HG02610 (cell line): ENCODE measurements at regions not wholly inside any gene's neighbourhood (a gene's known extent, or its start where the extent isn't known, plus 50 kb on each side); places are given as distances from the start of the nearest gene placed in this dataset.
"Not testable (repeated sequence)": the region's sequence is repeated elsewhere in the genome, so short reads cannot be mapped to it uniquely, and the experiment has no call there.

Experiments used
- ATAC-seq: cut with Tn5 transposase; IDR thresholded peaks from one replicate; pipeline ENCODE4 v1.9.1; 2021; ENCODE audit warnings: mild to moderate bottlenecking, moderate library complexity; ENCODE audit not compliant: unreplicated experiment

DNA sequence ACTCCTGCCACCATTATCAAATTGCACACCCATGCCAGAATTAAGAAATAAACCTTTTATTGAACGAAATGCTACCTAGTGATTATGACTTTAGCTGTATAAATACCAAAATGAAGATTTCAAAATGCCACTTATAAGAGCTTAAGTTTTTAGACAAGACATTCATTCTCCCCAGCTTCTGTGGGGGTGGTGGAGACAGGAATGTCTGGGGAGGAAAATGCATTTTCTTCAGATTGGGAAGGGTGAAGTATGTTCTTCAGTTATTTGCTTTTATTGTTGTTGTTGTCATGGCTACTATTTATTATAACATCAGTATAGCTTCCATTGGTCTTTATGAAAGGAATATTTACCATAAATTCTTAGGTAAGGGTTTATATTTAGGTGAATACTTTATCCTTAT lies 132.7 kb upstream of the GMNC start:
- no peak for ATAC-seq

DNA sequence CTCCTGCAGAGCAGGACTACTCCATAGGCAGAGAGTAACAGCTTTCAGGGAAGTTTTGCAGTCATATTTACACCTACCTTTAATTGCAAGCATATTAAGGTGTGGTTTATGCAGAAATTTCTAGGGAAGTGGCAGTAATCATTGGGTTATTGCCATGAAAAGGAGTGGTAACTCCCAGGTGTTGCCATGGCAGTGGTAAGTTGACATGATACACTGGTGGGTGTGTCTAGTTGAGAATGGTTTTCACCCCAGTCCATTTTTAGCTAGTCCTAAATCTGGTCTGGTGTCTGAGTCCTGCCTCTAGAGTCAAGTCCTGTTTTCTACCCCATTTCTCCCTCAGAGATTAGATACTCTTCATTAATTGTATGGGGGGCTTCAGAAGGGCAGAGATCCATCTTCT lies 128.4 kb upstream of the GMNC start:
- no peak for ATAC-seq

DNA sequence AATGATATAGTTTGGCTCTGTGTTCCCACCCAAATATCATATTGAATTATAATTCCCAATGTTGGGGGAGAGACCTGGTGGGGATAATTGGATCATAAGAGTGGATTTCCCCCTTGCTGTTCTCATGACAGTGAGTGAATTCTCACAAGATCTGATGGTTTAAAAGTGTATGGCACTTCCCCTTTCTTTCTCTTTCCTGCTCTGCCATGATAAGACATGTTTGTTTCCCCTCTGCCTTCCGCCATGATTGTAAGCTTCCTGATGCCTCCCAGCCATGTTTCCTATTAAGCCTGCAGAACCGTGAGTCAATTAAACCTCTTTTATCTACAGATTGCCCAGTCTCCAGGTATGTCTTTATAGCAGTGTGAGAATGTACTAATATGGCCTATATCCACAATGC lies 126.7 kb upstream of the GMNC start:
- no peak for ATAC-seq

DNA sequence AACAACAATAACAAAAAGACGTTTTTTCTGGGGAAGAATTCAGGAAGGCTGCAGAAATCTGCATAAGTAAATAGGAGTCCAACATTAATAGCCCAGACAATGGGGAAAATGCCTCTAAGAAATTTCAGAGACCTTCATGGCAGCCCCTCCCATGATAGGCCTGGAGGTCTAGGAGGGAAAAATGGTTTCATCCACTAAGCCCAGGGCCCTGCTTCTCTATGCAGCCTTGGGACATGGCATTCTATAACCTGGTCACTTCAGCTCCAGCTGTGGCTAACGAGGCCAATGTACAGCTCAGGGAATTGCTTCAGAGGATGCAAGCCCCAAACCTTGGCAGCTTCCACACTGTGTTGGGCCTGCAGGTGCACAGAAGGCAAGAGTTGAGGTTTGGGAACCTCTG lies 125.6 kb upstream of the GMNC start:
- ATAC-seq, result no peak

DNA sequence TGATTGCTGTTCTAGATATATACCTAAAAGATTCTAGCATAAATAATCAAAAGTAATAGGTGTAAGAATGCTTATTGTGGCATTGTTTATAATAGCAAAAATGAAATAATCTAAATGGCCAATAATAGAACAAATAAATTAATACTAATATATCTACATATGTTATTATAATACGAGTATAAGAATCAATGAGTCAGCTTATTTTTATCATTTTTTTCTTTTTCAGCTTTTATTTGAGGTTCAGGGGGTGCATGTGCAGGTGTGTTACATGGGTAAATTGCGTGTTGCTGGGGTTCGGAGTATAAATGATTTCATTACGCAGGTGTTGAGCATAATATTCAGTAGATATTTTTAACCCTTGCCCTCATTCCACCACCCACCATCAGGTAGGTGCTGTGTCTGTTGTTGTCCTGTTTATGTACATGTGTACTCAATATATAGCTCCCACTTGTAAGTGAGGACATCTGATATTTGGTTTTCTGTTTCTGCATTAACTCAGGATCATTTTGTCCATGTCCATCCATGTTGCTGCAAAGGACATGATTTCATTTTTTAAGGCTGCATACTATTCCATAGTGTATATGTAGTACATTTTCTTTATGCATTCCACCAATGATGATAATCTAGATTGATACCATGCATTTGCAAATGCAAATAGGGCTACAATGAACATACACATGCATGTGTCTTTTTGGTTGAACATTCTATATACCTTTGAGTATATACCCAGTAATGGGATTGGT lies 122.2 kb upstream of the GMNC start:
- ATAC-seq, result no peak

DNA sequence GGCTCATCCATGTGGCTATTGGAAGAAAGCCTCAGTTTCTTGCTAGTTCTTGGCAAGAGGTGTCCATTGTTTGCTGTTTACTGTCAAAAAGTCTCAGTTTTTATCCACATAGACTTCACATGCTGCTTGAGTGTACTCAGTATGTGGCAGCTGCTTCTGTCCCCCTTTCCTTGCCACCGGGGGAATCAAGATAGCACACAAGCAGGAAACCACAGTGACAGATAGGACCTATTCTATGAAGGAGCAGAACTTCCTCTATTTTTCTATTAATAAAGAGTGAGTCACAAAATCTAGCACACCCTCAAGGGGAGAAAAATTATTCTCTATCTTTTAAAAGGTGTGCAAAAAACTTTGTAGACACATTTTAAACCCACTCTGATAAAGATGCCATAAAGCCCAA lies 121.4 kb upstream of the GMNC start:
- ATAC-seq, result no peak

DNA sequence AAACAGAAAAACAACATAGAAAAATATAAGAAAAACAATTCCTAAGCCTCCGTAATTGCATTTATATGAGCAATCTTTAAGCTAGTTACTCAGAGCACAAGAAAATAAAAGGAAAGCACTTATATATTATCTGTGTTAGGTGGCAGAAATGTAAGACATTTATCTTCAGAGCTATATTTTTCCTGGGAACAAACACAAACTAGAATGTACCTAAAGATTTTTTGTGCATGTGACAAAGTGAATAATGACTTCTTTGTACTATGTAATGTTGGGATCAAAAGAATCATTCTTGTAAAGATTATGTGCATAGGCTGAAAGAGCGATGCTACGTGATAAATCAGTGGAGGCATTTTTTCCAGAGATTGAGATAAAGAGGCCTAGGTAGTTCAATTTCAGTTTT lies 111.3 kb upstream of the GMNC start:
- ATAC-seq, result no peak

DNA sequence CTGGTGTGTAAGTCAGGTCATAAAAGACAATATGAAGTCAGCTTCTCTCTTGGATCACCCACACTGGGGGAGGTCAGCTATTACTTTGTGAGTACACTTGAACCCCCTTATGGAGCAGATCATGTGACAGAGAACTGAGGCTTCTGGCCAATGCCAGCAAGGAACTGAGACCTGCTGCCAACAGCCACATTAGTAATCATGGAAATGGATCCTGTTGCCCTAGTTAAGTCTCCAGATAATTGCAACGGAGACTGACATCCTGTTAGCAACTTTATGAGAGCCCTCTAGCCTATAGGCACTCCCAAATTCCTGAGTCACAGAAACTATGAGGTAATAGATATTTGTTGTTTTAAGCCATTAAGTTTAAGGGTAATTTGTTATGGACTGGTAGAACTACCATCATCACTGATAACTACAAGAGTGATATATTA lies 110.4 kb upstream of the GMNC start:
- ATAC-seq, result no peak

DNA sequence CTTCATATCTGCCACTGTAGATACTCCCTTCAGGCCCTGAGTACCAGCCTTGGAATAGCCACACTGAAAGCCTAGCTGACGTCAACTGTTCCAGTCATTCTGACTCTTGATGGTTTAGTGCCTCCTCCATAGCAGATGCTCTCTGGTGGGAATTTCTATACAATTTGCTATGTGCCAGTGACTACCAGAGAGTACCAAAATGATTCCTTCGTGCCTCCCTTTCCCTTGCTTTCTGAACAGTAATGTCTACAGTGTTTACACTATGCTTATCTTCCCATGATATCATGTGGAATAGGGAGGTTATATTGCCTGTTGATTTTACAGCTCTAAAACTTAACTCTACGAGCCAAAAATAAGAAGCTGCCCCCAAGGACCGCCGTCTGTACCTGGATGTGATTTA lies 109.7 kb upstream of the GMNC start:
- no peak for ATAC-seq

DNA sequence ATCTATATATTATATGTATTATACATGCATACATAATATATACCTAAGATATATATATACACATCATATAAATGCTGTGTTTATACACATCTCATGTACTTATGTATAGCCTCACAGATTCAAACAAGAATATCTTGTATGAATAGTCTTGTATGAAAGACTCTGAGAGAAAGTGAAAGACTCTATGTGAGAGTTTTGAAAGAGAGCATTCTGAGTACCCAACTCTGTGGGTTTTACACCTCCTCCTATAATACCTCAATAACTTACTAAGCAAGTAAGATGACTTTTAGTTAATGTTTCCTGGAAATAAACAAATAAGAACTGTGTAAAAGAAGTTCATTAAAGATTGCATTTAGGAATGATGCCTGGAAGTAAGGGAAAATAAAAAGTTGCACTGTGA lies 108.1 kb upstream of the GMNC start:
- no peak for ATAC-seq

DNA sequence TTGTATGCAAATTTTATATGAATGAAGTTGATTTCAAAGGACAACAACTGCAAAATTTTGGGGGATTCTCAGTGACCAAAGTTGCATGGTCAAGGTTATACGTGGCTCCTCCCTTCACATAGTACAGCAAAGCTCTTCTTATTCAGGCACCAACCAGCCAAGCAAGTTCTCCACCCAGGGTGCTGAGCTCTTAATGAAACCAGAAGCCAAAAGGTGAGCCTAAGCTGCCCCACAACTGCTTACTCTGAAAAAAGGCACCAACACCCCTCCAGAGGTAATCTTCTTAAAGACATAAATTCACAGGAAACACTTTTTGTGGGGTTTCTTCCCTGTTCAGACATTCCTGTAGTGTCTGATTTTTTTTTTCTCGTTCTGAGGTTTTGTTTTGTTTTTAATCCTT lies 106.1 kb upstream of the GMNC start:
- ATAC-seq, result no peak

DNA sequence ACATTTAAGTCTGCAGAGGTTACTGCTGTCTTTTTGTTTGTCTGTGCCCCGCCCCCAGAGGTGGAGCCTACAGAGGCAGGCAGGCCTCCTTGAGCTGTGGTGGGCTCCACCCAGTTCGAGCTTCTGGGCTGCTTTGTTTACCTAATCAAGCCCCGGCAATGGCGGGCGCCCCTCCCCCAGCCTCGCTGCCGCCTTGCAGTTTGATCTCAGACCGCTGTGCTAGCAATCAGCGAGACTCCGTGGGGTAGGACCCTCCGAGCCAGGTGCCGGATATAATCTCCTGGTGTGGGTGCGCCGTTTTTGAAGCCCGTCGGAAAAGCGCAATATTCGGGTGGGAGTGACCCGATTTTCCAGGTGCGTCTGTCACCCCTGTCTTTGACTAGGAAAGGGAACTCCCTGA lies 102.4 kb upstream of the GMNC start:
- ATAC-seq, result not testable (repeated sequence)

DNA sequence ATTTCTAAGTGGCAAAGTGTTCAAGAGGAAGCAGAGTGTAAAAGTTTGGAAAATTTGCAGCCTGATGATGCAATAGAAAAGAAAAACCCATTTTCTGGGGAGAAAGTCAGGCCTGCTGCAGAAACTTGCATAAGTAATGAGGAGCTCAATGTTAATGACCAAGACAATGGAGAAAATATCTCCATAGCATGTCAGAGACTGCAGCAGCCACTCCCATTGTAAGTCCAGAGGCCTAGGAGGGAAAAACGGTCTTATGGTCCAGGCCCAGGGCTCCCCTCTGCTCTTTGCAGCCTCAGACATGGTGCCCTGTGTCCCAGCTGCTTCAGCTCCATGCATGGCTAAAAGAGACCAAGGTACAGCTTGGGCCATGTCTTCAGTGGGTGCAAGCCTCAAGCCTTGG lies 96.6 kb upstream of the GMNC start:
- ATAC-seq, result no peak

DNA sequence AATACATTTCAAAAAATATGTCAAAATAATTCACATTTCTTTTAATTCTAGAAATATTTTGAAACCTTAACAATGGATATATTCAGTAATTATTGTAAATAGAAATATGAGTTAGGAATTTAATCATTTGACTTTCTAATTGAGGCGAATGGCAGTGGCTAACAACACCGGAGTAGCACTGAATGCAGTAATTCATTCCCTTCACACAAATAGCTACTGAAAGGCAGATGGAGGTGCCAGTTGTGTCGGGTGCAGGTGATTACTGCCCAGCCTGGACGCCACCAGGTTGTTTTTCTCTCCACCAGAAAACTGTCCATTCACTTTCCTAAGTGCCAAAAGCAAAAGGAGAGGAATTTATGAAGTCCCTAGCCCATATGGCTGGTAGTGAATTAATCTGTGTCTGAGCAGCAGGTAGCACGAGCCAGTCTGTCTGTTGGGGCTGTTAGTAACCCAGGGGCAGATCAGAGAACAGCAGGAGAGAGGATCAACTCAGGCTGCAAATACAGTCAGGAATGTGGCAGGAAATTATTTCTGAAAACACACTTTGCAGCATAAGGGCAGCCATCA lies 79.3 kb upstream of the GMNC start:
- ATAC-seq, result no peak

DNA sequence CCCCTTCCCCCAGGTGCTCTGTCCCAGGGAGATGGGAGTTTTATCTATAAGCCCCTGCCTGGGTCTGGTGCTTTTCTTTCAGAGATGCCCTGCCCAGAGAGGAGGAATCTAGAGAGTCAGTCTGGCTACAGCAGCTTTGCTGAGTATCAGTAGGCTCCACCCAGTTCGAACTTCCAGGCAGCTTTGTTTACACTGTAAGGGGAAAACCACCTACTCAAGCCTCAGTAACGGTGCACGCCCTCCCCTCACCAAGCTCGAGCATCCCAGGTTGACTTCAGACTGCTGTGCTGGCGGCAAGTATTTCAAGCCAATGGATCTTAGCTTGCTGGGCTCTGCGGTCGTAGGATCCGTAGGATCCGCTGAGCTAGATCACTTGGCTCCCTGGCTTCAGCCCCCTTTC lies 72.1 kb upstream of the GMNC start:
- not testable (repeated sequence) for ATAC-seq

DNA sequence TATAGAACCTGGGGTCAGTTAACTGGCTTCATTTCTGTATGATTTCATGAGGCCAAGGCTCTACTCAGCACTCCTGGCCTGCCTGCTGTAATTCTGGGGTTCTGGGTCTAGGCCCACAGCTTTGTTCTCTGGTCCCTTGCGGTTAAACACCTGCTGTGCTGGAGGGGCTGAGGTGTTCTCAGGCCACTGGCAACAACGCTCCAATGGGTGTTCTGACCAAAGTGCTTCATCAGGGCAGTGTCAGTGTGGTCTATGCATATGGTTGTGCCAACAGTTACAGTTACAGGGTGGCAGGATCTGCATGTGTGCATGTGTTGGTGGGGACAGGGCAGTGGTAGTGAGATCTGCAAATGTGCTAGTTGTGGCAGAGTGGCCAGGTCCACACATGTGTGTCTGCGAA lies 64.1 kb upstream of the GMNC start:
- no peak for ATAC-seq

DNA sequence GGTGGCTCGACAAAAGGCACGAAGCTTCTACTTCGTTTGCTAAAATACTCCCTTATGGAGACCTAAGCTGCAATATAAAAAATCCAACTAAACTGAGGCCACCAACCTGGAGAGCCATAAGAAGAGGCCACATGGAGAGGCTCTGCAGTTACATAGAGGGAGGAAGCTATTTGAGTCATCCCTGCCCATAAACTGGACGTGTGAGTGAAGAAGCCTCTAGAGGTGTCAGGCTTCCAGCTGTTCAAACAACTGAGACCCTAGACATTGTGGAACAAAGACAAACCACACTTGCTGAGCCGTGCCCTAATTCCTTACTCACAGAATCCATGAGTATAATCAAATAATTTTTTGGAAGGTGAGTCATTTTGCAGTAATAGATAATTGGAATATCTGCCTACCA lies 50.2 kb upstream of the GMNC start:
- ATAC-seq, result no peak
